ENCODE measurements at regions not wholly inside any gene's neighbourhood (a gene's known extent, or its start where the extent isn't known, plus 50 kb on each side); places are given as distances from the start of the nearest gene placed in this dataset.

DNA sequence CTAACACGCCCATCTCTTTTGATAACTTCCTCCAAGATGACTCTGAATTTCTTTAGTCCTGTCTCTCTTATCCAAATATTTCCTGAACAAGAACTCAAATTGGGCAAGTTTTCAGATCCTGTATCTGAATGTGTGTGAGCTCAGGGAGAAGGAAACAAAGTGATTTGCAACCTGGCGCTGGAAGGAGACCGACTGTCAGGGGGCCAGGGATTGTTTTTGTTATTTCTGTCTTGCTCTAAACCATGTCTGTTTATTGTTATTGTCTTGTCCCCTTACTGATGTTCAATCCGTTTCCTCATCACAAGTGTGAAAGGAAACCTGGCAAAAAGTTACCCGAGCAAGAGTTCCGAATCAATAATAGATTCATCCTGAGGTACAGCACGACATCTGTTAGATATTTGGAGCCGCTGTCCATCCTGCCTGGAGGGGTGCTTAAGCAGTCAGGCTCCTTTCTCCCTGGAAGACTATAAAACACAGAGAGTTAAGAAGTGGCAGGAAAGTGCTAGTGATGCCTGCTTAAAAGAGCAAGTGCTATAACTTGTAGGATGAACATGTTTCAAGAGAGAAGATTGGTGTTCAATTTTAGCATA, 132.5 kb upstream of the OSR1 start:
- DNase-seq (ENCODE audit: low read depth), result no peak

DNA sequence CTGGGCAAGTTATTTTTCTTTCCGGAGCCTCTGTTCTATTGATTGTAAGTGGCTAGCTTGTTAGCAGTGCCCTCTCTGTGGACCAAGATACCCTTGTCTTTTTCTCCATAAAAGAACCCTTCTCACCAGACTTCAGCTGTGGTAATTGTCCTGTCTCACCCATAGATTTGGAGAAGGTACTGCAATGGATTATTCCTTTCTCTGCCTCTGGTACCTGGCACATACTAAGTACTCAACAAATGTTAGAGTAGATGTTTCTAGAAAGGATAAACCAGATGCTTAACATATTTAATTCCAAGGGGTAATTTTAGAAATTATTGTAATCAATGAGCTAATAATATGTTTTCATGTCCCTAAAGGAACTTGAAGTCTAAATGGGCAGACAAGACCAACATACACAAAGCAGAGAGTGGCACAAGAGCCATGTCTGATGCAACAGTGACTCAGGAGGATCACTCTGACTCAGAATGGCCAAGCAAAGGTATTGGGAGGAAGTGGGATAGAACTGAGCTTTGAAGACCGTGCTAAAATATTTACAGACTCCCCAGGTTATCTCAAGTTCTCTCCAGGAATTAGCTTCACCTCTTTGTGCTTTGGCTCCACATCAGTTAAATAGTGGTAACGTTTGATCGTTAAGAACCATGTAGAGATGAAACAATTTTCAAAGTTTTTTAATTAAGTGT, 129.7 kb upstream of the OSR1 start:
- no peak for DNase-seq (ENCODE audit: low read depth)

DNA sequence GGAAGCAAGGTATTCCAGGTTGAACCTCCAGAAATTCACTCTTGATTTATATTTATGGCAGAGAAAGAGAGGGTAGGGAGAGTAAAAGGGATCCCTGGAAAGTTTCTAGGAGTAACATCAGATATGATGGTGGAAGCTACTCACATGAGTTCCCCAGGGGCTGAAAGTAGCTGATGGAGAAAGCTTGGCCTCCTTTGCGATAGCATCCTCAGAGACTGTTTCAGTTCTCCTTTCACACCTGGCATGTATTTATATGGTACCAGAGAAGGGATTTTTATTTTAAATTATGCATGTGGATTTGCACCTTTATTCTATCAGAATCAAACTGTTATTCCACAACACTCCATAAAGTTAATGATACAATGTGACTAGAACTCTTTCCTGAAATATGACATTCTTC, 126.3 kb upstream of the OSR1 start:
- no peak for DNase-seq (ENCODE audit: low read depth)

DNA sequence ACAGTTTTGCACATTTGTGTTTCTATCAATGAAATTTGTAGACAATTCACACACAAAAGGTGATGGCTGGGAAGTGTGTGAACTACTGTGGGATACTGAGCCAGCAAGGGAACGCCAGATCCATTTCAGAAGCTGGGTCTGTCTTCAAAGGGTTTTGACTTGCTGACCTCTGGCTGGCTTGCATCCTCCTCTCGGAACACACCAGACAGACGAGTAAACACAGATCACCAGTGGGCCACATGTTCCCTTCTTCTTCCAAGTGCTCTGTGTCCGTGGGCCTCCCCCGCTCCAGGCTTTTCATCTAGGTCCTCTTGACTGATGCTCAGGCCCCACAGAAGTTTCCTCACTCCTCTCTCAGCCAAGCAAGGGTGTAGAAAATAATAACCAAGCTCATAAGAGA, 122.2 kb upstream of the OSR1 start:
- DNase-seq (ENCODE audit: low read depth), result no peak

DNA sequence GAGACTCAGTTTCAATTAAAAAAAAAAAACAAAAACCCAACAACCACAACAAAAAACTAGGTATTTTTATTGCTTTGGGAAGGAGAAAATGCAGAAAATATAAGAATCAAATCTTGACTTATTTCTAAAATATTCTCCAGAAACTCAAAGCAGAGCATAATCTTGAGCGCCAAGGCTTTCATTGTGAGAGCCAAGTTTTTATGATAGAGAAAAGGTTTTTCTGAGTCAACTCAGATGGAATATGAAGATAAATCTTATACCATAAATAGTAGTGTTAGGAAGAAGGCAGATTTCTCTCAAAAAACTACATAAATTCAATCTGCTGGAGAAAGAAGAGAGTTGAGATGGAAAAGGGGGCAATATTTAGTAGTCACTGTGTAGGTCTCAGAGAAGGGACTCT, 121.2 kb upstream of the OSR1 start:
- no peak for DNase-seq (ENCODE audit: low read depth)

DNA sequence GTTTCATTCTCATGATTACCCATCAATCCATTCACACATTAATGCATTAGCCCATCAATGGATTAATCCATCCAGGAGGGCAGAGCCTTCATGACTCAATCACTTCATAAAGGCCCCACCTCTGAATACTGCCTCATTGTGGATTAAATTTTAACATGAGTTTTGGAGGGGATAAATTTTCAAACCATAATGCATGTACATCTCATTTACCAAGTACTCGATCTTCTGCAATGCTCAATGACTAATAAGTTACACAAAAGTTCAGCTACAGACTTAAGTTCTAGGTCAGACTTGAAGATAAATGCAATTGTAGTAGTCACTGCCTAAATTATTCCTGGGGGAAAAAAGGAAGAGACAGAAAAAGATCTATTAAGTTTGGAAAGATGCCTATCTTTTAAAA, 120.0 kb upstream of the OSR1 start:
- DNase-seq (ENCODE audit: low read depth), result no peak

DNA sequence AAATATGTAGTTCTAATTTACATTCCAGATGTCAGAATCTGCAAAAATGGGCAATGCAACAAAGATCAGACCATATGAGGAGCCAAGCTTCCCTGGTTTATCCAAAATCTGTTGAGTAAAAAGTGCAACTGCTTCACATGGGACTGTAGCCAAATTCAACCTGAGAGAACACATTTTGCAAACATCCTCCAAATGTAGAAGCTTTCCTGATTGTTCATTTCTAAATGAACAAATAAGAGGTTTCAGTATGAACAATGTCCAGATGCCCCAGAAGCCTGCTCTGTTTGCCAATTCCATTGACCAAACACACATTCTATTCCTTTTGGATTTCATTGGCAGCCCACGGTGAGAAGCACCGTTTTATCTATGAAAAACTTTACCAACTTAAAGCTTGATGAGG, 117.9 kb upstream of the OSR1 start:
- no peak for DNase-seq (ENCODE audit: low read depth)

DNA sequence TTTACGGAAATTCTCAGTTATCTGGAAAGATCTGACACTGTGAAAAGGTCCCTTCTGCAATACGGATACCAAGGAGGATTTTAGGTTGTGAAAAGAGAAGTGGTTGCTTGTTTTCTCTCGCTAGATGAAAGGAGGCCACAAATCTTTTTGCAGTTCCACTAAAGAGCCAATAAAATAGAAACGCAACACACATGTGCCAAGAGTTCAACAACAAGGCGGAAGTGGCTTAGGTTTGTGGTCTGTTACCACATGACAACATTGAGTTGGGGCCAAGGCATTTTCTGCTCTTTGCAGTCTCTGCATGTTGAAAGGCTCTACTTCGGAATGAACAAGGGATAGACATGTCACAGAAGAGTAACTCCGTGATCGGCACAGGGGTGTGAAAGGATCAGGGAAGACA, 115.7 kb upstream of the OSR1 start:
- peak; percentile 5 for DNase-seq (ENCODE audit: low read depth)

DNA sequence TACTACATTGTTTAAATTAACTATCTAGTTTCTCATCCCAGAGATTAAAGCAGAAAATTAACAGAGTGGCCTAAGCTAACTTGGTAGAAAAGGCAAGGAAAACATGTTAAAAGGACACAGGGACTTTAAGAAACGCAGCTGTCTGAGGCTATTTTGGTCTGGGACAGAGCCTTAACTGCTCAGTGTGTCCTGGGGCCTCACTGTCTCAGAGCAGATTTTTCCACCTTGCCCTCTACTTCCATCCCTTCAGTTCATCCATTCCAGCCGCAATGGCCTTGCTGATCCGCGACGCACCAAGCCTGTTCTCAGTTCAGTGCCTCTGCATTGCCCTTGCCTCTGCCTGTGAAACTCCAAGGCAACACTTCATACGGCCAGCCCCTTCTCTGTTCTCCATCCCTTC, 114.9 kb upstream of the OSR1 start:
- no peak for DNase-seq (ENCODE audit: low read depth)

DNA sequence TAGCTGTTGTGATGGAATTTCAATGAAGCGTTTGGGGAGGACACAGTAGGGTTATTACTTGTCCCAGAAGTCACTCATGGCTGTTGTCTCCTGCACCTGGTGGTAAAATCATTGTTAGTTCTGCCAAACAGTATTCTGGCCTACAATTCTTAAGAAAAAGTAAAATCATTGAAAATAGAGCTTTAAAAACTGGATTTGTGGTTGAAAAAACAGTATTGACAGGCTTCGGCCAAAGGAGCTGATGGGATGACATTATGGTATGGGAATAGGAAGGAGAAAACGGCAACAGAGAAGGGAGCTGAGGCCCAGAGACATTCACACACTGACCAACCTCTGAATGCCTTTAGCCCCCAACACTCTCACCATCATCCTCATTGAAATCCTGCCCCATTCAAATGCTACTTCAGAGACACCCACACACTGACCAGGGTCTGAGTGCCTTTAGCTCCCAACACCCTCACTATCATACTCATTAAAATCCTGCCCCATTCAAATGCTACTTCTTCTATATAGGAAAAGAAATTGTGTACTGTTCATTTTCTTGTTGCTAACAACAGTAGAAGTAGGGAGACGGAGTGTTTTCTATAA, 114.1 kb upstream of the OSR1 start:
- DNase-seq (ENCODE audit: low read depth), result no peak

DNA sequence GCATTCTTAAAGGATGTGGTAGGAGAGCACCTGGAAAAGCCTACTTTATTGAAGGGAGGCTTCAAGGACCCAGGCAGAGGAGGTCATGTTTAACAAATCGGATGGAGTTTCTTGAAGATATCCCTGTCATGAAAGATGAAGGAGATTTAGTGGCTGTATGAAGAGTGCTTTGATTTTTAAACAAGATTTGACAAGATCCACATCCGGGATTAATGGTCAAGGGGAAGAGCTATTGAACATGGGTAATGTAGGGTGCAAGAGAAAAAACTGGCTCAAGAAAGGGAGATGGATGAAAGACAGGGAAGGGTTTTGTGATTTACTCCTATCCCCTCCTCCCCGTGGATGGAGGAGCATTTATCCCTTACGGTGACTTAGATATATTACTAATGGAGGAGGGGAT, 113.1 kb upstream of the OSR1 start:
- DNase-seq (ENCODE audit: low read depth), result no peak

DNA sequence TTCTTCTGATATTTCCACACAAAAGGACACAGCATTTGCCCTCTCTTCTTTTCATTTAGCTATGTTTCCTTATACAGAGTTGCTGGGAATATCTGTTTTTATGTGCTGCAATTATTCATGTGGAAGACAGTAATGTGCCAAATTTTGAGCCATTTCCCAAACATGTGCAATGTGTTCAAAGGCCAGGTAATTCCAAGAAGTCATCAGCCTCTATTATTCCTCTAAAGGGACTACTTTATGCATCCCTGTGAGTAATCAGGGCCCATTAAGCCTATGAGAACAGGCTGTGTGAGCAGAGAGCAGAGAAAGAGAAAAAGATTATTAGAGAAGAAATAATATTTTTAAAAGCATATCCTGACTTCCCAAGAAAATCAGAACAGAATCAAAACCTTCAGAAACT, 107.6 kb upstream of the OSR1 start:
- DNase-seq (ENCODE audit: low read depth), result no peak

DNA sequence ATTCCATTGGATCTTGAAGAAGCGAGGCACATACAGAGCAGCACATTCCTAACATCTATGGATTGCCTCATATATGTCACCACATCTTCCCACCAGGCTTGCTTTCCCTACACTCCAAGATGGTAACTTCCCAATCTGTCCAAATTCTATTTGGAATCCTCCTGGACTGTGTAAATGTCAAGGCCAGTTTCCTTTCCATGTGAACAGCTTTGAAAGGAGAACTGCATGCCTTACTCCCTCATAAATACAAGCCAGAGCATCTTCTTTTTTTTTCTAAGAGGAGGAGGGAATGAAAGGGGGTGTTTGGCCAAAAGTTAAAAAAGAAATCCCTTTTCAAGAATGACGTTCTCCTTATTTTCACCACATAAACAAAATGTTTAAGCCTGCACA, 103.8 kb upstream of the OSR1 start:
- no peak for DNase-seq (ENCODE audit: low read depth)

DNA sequence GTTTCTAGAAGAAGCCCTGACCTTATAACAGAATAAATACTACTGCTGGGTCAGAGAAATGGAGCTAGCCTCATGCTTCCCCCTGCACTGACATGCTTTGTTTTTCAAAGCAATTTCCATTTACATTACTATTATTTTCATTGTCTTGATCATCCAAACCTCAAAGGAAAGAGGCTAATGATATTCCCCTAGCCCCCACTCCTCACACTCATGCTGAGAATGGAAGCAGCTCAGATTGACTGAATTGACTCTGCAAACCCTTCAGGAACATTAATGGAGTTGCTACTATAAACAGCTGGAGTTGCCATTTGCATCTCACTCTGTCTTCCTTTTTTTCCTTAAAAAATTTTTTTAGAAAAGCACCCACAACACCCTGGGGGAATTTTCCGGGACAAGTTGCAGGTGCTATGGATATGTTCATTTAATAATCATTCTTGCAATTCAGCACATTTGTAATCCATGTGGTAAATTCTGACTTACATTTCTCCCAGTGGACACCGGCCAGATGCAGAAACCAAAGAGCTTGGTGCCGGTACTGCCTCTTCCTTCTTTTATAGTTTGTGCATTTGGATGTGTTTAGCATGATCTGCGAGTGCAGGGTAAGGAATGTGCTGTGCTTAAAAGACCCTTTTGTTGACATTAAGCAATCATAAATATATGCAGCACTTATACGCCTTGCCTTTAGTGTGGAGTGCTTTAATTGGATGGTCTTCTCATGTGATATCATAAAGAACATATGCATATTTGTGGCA, 103.3 kb upstream of the OSR1 start:
- no peak for DNase-seq (ENCODE audit: low read depth)

DNA sequence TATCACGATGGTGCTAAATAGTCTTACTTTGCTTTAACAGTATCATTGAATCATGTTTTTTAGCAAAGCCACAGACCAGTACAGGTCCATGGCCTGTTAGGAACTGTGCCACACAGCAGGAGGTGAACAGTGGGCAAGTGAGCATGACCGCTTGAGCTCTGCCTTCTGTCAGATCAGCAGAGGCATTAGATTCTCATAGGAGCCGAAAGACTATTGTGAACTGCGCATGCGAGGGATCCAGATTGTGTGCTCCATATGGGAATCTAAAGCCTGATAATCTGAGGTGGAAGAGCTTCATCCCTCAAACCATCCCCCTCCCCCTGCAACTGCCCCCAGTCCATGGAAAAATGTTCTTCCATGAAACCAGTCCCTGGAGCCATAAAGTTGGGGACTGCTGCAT, 102.3 kb upstream of the OSR1 start:
- no peak for DNase-seq (ENCODE audit: low read depth)

DNA sequence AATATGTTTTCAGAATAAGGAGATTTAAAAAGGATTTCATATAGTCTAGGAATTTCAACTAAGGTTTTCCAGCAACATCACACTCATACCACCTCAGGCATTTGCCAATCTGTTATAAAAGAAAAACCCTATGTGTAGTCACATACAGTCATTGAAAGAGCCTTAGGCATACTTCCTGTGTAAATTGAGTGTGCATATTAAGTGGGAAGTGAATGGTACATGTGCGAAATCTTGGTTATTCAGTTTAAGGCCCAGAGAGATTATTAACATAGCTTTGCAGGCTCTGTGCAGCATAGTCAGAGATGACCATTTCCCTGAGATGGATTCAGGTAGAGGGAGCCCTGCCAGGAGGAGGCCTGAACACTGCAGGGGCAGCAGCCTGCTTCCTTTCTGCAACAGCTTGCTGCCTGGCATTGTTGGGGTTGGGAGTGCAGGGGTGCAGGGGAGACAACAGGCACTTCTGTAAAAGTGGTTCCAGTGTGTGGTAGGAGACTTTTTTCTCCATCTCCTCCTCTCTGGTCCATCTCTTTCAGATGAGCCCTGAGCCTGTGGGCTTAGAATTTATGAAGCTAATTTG, 100.1 kb upstream of the OSR1 start:
- no peak for DNase-seq (ENCODE audit: low read depth)

DNA sequence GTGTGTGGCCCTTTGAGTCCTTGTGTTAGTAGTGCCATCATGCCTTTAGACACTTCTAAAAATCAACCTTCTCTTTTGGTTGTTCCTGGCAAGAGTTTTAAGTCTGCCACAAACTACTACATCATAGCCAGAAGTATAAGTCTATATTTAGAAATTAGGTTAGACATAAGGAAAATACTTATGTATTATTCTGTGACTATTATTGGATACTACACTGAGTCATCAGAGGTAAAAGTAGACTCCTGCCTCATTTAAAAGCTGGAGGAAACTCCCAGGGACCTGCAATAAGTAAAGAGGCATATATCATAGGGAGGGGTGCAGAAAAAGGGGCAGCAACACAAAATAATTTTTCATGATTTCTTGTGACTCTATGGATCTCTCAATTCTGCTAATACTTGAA, 99.4 kb upstream of the OSR1 start:
- no peak for DNase-seq (ENCODE audit: low read depth)

DNA sequence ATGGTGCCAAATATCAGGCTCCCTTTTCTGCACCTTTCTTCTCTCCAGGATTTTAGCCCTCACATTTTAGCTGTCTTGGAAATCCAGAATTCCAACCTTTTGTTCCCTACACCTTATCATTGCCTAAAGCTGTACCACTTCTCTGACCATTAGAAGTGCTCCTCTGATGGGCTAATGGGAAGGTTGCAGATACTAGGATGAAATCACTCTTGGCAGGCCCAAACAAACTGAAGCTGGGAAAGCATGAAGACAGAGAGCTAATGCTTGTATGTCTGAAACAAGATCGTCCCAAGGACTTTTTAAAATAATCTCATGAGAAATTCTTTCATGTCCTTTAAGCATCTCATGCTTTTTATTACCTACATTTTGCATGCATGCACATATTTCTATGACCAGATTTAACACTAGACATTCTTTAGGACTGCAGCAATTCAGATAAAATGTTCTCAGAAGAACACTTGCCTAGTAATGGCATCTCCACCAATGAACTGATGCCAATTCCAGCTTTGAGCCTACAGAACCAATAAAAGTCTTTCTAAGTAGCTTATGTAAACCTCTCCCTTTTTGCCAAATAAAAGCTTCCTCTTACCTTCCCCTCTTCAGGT, 98.4 kb upstream of the OSR1 start:
- DNase-seq (ENCODE audit: low read depth), result no peak

DNA sequence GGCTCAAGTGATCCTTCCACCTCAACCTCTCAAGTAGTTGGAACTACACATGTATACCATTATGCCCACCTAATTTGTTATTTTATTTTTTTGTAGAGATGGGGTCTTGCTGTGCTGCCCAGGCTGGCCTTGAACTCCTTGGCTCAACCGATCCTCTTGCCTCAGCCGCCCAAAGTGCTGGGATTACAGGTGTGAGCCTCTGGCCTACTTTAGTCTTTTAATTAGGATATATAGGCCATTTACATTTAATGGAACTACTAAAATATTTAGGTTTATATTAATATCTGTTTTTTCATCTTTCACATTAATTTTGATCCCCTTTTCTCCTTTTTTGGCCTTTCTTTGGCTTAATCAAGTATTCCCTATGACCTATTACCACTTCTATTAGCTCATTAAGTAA, 95.7 kb upstream of the OSR1 start:
- no peak for DNase-seq (ENCODE audit: low read depth)

DNA sequence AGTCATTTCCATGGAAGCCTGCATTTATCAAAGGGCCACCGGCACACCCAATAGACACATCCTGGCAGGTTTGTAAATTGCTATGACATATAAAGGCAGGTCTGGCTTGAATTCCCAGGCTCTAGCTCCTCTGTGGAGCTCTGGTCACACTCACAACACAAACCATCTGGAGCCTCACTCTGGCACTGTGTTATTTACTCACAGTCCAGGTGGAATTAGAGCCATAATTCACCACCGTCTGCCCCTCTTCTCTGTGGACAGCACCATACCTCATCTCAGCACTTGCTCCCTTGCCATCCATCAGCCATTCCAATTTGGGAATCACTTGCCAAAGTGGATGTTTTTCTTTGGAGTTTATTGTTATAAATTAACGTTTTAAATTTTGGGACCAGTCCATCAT, 84.3 kb upstream of the OSR1 start:
- no peak for DNase-seq (ENCODE audit: low read depth)

DNA sequence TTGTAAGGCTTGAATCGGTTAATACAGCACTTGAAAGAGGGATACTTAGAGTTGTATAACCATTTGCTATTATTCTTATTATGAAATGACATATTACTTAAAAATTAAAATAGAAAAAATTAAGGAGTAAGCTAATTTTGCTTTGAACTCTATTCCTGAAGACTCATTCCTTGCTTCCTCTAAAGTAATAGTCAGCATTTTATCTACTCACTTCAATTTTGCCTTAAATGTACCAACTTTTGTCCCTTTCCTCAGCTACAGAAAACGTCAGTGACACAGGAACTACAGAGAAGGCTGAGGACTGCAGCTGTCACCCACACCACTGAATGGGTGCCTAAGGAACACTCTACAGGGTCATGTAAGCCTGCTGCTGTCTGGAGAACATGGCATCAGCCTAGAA, 80.7 kb upstream of the OSR1 start:
- DNase-seq (ENCODE audit: low read depth), result no peak

DNA sequence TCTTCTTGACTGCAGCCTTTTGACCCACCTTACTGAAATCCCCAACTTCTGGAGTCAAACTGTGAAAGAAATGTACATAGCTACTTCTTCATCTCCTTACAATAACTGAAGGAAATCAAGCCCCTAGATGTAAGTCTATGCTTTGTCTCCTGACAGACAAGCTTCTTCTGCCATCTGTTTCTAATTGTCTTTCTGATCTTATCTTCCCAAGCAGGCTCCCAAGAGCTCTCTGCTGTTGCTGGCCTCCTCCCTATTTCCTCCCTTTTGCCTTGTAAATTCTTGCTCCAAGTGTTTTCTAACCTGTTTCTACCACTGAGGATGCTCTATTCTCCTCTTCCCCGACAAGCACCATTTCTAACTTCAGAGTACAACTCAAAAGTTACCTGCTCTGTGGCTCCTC, 77.4 kb upstream of the OSR1 start:
- DNase-seq (ENCODE audit: low read depth), result no peak

DNA sequence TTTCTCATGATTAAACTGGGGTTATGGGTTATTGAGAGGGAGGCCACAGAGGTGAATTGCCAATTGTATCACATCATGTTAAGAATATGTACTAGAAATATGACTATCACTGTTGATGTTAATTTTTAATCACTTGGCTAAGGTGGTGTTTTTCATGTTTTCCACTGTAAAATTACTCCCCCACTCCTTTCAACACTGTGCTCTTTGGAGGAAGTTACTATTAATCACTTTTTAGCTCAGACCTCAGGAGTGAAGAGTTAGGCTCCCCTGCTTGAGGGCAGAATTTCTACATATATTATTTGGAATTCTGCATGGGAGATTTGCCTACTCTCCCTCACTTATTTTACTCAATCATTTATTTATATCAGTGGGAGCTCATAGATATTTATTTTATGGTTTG, 76.0 kb upstream of the OSR1 start:
- no peak for DNase-seq (ENCODE audit: low read depth)
